GM21390 (cell line): ENCODE measurements at regions not wholly inside any gene's neighbourhood (a gene's known extent, or its start where the extent isn't known, plus 50 kb on each side); places are given as distances from the start of the nearest gene placed in this dataset.

Source experiments
- ATAC-seq: cut with Tn5 transposase; IDR thresholded peaks from one replicate; pipeline ENCODE4 v1.9.1; 2021; ENCODE audit not compliant: unreplicated experiment

DNA sequence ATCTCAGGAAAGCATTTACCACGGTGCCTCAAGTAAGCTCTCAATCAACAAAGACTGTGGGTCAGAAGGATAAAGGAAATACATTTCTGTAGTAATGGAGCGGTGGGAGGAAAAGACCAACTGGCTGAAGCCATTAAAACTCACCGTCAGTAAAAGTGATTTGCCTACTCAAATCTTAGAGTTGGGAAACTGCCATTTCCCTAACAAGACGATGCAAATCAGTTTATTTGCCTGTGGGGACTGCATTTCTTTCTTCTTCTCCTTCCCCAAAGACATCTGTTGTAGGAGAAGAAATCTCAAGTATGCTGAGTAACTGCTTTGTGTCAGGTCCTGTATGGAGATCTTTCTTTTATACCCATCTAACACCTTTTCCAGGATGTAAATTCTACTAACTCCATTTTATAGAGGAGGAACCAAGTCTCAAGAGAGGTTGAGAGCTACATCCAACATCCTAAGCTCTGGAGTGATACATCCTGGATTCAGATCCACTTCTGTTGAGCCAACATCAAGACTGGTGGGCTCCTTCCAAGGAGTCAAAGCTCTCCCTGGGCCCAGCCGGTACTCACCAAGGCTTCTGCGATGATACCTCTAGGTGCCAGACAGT is 219.3 kb upstream of the FGGY start:
- ATAC-seq: no peak

DNA sequence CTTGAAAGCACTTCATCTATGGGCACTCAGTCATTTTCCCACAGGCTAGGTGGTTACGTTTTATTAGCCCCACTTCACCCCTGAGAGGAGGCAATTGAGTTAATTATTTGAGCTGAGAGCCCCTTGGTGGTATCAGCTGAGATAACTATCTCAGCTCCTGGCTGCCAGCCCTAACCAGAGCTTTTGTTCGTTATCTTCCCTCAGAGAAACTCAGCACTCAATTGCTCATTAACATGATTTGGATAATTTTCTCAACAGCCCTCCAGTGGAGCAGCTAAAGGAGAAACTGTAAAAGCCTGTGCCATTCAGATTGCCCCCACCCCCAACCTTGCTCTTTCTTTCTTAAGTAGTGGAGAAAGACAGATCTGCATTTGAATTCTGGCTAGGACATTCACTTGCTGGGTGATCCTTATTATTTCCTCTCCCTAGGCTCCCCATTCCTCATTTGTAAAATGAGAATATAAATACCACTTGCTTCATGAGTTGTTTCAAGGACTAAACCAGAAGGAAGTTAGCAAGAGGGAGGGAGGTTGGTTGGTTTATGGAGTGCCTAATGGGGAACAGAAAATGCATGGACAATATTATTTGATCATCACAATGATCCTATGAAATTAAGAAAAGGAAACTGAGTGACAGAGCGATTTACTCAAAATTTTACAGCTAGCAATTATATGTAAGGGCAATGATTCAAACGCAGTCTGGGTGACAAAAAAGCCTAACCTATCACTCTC is 218.7 kb upstream of the FGGY start:
- no peak for ATAC-seq

DNA sequence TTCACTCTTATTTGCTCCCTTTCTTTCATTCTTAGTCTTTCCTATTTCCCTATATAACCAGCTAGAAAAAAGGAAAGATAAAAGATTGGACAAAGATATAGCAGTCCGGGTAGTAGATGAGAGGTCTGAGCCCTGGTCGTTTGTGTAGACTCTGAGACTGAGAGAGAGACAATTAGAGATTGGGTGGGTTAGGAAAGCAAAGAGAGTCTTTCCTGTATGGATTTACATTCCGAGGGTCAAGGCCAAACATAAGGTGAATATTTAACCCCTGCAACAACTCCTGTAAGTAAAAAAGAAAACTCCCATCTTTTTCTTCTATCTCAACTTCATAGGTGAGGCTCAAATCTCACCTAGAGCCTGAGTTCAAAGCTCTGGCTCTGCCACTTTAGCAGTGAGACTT is 218.0 kb upstream of the FGGY start:
- no peak for ATAC-seq

DNA sequence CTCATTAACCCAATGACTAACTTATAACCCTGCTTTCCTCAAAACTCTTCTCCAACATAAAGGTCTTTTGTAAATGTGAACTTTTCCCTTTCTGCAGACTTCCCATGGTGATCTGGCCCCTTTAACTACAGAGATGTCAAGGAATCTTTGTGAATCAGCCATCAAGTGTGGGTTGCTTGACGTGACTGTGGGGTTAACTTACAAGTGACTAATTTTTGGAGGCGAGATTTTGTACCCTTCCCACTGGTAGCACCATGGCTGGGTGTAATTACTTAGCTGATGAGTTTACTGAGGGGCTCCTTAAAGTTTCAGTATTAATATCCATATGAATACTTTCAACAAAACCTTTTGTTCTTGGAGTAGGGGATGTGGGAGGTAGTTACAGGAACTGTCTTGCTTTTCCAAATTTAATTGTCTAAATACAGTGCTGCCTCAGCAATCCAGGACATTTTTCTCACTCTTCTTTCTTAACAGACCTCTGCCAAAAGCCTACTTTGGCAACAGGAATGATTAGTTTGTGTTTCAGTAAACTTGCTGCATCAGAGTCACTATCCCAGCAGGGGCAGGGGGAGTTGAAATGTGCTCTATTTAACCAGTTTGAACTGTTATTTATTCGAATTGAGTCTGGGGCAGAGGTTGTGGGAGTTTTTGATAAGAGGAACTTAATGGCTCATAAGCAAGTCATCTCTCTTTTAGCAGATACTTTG is 217.3 kb upstream of the FGGY start:
- no peak for ATAC-seq

DNA sequence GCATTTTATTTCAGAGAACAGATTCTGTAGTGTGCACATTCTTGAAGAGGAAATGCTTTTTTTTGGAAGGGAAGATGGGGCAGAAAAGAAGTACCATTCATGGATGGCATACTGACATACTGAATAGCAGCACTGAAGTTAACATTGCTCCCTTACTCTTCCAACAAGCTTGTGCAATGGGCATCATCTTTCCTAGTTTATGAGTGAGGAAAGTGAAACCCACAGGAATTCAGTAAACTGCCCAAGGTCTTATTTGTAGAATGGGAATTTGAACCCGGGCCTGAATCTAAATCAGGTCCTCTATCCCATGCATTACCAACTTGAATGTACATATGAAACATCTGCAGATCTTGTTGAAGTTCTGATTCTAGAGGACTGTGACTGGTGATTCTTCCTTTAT is 215.7 kb upstream of the FGGY start:
- ATAC-seq: no peak

DNA sequence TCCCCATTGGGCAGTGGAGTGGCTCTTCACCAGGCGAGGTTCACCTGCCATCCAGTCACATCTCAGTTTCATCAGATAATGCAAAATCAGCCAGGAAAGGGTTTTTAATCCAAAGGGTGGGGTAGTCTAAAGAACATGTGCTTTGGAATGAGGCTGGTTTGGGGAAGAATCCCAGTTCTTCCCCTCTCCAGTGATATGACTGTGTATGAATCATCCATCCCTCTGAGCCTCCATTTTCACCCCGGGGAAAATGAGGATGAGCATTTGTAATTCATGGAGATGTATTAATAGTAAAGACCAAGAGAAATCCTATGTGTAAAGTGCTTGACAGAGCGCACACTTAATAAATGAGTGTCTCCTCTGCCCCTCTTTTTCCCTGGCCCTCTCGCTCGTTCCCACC is 215.1 kb upstream of the FGGY start:
- no peak for ATAC-seq

DNA sequence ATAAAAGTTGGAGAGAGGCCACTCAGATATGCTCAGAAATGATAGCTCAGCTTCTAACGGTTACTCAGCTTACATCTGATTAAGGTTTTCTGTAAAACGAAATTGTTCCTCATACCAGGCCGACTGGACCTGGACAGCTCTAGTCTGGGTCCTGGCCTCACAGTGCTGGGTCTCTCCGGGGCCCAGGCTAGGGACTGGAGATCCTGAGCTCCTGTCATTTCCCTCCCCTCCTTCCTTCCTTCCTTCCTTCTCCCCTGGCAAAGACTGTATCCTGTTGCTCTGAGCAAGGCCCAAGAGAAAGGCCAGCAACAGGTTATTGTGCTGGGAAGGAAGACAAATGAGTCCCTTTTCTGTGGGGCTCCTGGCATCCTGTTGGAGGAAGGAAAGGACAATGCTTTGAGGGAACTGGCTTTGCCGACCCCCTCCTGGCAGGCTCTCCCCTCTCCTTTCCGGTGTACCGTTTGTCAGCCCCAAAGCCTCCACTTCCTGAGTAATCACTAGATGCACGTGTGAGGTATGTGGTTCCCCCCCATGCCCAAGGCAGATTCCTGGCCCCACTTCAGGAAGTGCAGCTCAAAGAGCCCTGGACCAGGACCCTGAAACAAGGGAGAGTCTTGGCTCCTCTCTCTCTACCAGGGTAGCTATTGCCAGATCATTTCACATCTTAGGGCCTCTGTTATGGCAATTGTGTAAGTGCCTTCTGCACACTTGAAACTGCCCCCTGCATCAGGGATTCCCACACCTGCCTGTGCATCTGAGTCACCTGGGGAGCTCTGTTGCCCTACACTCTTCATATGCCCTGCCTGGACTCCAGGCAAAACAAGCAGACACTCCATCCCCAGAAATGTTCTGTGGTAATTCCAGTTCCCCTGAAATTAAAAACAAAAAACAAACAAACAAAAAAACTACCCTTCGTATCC is 212.7 kb upstream of the FGGY start:
- no peak for ATAC-seq

DNA sequence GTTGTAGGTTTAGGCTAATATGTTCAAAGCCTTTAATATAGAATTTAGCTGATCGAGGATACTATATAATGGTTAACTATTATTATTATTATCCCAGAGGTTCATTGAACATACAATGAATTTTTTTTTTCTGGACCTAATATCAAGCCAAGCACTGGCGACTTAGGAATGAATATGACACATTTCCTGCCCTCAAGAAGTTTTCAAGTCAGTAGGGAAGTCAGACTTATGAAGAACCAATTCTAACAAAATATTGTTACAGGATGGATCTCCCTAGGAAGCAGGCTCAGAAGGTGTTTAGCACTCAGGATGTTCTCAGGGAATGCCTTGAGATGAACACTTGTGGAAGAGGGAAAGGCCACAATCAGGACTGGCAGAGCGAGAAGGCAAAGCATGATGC is 211.8 kb upstream of the FGGY start:
- ATAC-seq: no peak

DNA sequence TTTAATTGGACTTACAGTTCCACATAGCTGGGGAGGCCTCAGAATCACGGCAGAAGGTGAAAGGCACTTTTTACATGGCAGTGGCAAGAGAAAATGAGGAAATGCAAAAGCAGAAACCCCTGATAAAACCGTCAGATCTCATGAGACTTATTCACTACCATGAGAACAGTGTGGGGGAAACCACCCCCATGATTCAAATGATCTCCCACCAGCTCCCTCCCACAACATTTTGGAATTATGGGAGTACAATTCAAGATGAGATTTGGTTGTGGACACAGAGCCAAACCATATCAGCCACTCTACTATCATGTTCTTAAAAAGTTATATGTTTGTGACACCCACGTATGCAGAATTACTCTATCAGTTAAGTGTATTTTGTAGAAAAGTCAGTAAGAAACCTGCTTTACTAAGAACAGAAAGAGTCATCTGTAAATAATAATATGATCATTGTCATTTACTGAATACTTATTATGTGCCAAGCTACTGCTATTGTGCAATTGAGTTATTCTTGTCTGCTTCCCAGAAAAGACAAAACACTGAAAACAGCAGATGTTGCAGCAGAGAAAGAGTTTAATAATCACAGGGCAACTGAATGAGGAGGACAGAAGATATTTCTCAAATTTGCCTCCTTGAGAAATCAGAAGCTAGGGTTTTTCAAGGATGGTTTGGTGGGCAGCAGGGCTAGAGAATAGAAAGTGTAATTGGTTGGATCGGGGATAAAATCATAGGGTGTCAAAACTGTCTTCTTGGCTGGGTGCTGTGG is 207.7 kb upstream of the FGGY start:
- no peak for ATAC-seq

DNA sequence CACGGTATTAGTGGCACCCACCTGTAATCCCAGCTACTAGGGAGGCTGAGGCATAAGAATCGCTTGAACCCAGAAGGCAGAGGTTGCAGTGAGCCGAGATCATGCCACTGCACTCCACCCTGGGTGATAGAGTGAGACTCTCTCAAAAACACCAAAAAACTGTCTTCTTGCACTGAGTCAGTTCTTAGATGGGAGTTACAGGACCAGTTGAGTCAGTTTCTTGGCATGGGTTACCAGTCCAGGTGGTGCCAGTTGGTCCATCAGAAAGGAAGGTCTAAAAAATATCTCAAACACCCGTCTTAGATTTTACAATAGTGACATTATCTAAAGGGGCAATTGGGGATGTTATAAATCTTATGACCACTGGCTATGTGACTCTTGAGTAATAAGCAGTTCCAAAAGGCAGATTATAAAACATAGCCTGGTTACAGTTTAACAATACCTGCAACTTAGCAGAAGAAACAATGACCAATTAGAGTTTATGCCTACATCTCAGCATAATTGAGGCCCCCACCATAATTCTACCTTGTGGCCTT is 206.9 kb upstream of the FGGY start:
- no peak for ATAC-seq

DNA sequence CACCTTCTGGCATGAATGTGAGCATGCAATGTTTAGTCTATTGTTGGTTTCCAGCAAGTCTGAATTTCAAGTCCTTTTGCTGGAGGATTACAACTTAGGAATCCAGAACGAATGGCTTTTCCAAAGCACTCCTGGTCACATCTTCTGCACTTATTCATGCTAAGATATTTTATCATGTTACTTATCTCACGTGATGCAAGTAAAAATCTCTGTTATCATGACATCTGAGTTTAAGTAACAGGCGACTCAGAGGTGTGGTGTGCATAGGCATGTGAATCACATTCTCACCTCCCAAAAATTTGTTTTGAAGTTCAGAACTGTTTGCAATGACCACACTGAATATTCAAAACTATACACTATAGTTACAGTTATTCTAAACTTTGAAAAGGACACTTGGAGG is 204.8 kb upstream of the FGGY start:
- no peak for ATAC-seq

DNA sequence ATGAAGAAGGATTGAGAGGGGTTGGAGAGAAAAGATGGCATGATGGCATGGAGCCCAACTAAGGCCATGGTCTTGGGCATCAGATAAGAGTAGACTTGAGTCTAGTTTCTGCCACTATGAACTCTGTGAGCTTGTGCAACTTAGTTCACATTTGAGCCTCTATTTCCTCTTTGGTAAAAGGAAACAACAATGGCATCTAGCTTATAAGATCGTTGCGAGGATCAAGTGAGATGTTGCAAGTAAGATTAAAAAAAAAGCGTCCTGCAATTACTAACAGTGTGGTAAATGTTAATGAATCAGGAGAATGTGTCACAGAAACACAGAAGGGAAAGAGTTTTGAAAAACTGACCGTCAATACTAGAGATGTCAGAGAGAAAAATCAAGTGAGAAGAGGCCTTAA is 202.9 kb upstream of the FGGY start:
- no peak for ATAC-seq

DNA sequence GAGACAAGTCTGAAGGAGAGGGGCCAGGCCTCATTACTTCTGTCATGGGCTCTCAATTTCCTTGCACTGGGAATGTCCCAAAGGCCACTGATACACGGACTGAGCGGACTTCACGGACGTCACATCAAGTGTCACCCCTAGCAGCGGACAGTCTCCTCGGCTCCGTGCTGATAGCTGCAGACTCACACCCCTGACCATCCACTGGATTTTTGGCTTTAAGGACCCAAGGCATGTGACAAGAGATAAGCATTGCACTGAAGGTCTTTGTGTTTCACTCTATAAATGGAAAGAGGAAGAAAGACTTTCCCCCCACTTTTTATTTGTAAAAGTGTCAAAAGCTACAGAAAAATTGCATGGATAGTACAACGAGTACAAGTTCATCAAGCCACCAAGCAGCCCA is 200.4 kb upstream of the FGGY start:
- no peak for ATAC-seq

DNA sequence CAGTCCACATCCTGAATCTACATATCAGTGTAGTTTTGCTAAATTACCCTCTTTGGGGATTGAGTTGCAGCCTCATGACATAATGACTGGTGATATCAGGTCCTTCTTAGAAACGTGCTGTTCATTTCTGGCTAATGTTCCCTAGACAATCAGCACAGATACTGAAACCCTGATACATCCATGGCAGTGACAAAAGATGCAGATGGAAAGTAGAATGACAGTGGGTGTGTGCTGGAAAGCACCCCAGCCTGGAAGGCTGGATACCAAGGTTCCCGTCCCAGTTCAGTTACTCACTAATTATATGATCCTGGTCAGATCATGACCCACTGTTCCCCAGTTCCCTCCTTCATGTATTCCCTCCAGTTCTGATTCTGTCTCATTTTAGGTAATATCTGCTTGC is 198.2 kb upstream of the FGGY start:
- no peak for ATAC-seq

DNA sequence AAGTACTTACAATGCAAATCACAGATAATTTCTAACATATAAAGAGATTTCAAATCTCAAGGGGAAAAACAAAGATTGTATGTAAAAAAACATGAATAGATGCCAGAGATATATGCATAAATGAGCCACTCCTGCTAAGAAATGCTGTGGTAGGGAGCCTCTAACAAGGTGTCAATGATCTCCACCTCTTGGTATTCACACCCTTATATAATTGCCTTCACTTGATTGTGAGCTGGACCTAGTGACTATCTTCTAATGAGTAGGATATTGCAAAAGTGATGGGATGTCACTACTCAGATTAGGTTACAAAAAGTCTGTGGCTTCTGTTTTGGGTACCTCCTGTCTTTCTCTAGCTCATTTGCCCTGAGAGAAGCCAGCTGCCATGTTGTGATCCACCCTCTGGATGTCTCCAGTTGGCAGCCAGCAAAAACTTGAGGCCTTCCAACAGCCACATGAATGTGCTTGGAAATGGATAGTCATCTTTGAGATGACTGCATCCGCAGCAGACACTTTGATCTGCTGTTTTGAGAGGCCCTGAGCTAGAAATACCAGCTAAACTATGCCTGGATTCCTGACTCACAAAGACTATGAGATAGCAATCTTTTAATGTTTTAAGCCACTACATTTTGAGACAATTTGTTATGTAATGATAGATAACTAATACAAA is 196.1 kb upstream of the FGGY start:
- ATAC-seq: no peak

DNA sequence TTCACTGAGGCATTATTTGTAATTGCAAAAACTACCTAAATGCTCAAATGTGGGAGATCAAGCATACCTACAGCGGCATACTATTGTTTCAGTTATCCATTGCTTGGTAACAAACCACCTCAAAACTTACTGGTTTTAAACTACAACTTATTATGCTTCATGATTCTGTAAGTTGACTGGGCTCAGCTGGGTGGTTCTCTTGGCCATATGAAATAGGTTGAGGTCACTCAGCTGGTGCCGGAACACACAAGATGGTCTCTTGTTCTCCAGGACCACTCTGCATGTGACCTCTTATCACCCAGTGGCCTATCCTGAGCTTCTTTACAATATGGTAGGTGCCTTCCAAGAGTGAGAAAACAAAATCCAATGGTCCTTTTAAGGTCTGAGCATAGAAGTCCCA is 195.4 kb upstream of the FGGY start:
- ATAC-seq: no peak

DNA sequence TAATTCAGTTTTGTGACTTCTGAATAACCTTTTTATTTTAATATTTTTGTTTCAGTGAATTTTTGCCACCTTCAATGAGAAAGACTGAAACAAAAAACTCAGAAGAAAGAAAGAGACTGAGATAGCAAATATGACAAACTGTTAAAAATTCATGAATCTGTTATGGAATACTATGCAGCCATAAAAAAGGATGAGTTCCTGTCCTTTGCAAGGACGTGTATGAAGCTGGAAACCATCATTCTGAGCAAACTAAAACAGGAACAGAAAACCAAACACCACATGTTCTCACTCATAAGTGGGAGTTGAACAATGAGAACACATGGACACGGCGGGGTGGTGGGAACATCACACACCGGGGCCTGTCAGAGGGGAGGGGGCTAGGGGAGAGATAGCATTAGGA is 193.4 kb upstream of the FGGY start:
- no peak for ATAC-seq

DNA sequence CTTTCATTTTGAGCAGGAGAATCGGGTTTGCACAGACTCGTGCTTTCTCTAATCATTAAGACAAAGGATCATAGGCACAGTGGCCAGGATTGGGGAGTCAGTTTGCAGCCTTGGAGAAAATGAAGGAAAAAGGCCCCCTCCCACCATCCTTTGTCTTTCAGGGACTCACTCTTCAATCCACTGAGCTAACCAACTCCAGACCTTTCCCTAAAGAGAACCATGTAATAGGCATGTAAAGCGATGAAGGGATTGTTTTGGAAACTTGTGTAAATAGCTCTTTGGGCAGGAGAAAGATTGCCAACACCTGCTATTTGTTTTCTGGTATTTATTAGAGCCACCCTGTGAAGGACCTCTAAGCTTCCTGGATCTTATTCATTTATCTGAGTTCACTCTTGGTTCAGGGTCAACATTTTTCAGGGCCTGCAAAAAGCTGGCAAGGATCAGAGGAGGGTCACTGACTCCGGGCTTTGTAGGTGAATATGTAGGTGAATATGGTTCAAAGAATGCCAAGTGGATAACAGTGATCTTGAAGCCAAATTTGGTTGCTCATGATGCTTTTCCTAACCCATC is 192.6 kb upstream of the FGGY start:
- no peak for ATAC-seq
